Astrocyte of the hippocampus (primary cell): ENCODE measurements at regions not wholly inside any gene's neighbourhood (a gene's known extent, or its start where the extent isn't known, plus 50 kb on each side); places are given as distances from the start of the nearest gene placed in this dataset.

Experiments used
- DNase-seq: peaks from one replicate; pipeline ENCODE4 v3.0.0; 2011; ENCODE audit warnings: low read depth, low spot score

DNA sequence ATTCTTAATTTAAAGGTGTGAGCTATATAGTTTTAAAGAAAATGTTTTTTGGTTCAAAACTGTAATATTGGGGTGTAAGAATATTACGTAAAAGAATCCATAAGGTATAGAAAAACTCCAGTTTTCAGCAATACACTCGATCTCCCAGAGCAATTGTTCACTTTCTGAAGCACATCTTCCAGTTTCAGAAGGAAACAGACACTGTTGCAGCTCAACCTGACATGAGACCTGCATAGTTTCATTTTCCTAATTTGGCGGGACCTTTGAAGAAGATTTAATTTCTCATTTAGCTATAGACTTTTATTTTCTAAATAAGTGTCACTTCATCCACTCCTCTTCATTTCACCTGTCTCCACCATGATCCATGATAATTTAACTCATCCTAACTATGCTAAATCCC lies 281.5 kb downstream of the HTR1B start:
- no peak for DNase-seq

DNA sequence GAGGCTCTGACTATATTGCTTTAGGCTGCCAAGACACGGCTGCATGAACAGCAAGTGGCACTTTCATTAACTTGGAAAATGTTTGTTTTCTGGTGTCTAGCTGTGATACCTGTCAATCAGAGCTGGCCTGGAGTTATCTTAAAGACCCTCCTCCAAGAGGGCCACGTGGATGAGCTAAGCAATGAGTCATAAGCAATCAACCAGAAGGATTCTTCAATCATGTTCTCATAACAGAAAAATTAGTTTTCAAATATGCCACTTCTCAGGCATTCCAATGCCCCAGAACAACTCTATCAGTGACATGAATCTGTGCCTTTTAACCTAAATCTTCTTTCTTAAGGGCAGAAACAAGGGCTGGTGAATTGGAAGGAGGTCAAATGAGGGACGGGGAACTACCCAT lies 283.0 kb downstream of the HTR1B start:
- DNase-seq: no peak

DNA sequence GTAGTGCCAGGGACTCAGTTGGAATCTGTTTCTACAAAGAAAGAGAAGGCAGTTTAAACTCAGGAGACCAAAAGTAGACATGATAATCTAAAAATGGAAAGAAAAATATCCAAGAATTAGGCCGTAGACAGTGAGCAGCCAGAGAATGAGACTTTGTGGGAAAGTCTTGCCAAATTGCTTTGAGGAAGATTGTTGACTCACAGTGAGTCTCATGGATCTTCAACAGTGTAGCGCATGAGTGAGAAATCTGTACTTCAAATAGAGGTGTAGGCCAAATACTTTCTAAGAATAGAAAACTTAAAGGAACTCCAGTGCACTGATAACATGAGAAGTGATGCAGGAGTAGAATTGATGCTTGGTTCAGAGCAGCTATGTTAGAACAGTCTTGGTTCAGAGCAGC lies 284.5 kb downstream of the HTR1B start:
- peak; percentile 13 for DNase-seq

DNA sequence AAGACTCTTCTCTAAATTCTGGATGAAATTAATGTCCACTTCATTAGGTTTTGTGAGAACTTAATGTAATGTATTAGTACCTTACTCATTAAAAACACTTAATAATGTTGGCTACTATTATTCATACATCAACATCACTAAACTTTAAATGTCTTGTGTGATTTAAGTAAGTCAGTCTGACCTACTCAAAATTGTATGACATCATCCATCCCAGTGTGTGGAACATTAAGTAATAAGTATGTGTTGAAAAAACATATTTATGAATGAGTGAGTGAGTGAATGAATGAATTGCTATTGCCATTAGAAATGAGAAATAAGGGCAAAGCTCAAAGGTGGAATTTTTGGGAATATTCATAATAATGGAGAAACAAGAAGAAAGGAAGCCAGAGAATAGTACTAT lies 285.8 kb downstream of the HTR1B start:
- DNase-seq: no peak

DNA sequence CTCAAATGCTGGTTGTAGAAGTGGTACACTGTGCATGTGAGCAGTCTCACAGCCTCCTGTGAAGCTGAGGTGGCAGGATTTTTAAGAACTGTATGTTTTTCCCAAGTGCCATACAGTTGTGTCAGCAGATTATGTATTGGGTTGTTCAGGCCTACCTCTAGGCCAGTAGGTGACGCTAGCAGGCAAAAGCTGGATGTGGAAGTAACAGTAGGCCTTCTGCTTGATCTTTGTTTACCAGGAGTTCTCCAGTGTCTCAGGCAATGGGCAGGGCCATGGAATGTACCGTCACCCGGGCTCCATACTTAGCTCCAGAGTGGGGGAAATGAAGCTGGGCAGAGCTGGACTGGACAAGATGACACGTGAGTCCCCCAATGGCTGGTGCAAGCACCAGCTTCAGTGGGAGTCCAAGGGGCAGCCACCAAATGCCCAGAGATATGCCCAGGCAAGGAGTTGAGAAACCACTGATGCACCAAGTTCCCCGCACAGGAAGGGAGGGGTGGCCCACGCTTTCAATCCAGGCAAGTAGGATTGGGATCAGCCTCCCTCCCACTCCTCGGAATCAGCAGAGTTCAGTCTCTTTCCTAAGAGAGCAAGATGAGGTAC lies 289.7 kb downstream of the HTR1B start:
- DNase-seq: no peak

DNA sequence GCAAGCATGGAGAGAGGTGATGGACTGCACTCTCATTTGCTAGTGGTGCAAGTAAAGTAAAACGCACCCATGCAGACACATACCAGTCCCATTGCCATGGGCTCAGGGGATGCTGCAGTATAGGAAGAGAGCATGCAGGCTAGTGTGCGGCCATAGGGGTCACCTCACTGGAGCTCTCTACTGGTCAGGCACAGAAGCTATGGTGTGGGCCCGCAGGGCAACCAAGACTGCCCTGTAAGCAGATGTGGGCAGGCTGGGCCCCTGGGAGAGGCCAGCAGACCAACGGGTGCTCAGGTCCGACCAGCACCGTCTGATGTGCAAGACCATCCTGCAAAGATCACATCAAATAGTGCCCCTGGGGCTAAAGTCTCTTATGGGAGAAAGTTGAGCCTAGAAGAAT lies 290.7 kb downstream of the HTR1B start:
- DNase-seq: no peak

DNA sequence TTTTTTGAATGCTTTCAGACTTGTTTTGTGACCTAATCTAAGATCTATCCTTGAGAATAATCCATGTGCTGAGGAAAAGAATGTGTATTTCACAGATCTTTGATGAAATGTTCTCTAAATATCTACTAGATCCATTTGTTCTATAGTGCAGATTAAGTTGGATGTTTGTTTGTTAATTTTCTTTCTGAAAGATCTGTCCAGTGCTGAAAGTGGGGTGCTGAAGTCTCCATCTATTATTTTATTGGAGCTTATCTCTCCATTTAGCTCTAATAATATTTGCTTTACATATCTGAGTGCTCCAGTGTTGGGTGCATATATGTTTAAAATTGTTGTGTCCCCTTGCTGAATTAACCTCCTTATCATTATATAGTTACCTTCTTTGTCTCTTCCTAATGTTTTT lies 303.6 kb downstream of the HTR1B start:
- DNase-seq: no peak

DNA sequence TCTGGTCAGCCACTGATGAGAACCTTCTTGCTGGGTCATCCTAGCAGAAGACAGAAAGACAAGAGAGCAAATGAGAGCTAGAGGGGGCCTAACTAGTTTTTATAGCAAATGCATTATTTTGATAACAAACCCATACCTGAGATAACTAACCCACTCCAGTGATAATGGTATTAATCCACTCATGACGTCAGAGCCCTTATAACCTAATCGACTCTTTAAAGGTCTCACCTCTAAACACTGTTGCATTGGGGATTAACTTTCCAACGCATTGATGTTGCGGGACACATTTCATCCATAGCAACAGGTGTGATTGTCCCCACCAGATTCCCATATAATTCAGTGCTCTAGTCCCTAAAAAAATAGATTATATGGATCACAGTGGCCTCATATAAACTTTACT lies 312.1 kb downstream of the HTR1B start:
- DNase-seq: no peak

DNA sequence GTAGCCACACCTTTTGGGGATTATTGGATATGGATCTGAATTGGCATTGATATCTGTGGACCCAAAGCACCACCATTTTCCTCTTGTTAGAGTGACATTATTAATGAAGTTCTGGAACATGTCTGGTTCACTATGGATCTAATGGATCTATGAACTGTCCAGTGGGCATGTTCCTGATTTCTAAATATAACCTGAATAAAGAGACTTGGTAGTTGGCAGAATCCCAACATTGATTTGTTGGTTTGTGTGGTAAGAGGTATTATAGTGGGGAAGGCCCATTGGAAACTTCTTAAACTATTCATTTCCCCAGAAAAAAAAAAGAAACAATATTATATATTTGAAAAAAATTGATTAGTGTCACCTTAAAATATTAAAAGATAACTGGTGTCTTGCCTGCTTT lies 312.6 kb downstream of the HTR1B start:
- no peak for DNase-seq

DNA sequence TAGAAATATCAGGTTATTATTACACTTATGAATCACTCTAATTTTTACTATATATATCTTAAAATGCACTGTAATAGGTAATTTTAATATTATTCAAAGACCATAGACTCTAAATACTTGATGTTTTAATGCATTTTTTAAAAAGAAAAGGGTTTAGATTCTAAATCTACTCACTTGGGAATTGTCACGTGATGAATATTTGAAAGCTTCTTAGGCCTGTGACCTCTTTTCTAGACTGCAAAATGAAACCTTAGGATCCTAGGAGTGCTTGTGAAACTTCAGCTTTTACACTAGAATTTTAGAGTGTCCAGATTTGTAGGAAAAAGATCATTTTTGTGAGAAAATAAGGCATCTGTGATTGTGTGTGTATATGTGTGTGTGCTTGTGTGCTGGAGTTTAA lies 318.0 kb downstream of the HTR1B start:
- DNase-seq: no peak

DNA sequence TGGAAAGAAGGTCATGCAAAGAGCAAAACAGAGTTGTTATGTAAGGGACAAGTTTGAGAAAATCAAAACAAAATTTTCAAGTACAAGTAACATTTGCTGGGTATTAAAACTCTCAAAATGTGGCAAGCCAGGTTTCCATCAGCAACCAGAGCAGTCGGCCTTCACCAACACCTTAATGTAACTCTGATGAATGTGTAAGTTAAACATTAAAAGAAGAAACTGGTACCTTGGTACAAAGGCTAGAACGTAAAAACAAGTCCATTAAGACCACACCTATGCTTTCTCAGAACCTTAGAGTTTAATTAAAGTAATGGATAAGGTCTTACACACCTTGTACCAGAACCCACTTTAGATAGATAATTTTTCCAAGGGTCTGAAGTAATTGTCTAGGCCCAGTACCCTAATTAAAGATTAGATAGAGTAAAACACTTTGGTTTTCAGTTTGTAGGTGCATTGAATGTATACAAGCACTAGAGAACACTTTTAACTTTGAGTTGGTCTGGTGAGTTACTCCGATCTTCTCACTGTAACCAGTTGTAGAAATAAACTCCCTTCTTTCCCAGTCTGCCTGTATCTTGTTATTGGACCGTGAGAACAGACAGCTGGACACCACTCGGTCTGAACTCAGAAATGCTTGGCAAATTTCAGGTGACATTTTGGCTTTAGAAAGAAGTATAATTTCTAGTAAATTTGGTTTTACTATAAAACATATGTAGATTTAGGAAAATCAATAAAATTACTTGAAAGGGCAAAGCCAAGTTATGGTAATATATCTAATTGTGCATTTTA lies 319.4 kb downstream of the HTR1B start:
- no peak for DNase-seq

DNA sequence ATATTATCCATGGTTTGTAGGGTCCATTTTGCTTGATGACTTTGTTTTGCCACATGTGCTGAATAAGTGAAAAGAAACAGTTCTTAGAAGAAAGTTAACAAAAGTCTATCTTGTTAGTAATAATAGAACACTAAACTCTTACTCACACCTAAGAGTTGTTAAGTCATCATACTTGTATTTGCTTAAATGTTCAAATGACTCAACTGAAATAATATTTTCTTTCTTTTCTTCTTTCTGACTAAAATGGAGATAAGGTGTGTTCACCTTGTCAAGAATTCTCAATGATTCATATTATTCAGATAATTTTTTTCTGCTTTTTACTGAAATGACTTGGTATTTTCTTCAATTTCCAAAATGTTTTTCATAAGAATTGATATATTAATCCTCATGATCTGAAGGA lies 327.2 kb downstream of the HTR1B start:
- no peak for DNase-seq

DNA sequence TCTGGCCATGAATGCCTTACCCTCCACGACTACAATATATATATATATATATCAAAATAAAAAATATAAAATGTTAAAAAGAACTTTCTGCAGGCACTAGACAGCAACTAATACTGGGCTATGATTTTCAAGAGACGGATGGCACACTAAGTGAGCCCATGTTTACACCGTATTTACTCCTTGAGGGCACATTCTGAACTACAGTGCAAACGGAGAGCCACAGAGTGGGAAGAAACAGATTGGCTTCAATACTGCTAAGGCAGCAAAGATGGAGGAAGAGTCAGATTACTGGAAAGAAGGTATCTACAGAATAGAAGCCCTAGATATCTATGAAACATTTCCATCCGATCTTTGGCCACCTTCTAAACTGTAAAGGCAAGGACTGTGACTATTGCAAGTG lies 330.3 kb downstream of the HTR1B start:
- no peak for DNase-seq

DNA sequence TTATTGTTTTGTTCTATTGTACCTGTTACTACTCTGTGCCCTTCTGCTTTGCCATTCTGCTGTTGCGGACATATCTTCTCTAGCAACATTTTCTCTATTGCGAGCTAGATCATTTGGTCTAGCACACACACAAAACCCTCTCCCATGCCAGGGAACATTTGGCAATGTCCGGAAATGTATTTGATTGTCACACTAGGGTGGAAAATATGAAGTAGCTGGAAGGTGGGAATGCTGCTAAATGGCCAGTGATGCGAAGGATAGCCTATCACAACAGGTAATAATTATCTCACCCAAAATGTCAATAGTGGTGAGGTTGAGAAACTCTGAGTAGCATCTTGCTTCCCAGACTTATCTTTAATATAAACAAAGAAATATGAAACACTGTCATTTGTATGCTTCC lies 331.9 kb downstream of the HTR1B start:
- no peak for DNase-seq

DNA sequence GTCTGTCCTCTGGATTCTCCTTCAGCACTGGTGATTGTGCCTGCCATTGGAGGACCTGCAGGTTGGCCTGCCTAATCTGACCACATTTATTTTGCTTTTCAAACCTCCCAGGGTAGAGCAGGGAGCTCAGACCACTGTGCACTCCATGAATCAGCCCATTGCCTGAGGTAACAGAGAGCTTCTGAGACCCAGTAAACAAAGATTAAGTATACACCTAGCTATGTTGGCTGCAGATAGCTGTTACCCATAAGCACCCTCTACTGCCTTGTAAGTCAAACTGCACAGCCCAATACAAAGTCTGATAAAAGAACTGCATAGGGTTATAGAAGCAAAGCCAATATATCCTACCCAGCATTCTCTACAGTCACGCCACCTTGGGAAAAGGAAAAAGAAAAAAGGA lies 338.7 kb downstream of the HTR1B start:
- DNase-seq: peak; percentile 4

DNA sequence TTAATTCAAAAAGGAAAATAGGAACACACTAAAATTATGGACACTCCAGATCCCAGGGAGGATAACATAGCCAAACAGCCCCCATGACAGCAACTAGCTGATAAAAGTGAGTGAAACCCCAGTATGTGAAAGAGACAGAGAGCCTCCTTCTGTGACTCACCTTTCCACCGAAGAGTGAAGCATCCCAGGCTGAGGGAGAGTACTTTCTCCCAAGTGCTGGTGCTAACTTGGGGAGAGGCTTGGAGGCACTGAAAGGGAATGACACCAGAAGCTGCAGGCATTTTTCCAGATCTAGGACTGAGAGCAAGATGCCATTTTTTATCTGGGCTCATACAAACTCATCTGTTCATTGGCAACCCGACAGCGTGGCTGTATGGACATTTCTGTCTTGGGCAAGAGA lies 339.8 kb downstream of the HTR1B start:
- no peak for DNase-seq

DNA sequence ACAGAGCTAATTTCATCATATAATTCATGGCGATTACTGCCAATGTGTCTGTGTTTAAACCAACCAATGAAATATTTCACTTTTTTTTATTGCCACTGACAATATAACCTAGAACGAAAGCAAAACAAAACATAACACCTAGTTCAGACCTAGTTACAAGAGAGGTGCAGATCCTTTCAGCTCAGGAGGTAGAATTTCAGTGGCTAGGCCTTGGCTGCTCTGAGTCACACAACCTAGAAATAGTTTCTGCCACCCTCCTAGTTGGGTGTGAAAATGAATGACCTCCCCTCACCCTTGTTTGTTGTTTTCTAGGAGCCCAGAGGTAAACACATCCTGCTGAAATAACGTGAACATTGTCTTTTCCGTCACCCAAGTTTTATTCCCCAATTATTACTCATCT lies 356.3 kb downstream of the HTR1B start:
- DNase-seq: no peak

DNA sequence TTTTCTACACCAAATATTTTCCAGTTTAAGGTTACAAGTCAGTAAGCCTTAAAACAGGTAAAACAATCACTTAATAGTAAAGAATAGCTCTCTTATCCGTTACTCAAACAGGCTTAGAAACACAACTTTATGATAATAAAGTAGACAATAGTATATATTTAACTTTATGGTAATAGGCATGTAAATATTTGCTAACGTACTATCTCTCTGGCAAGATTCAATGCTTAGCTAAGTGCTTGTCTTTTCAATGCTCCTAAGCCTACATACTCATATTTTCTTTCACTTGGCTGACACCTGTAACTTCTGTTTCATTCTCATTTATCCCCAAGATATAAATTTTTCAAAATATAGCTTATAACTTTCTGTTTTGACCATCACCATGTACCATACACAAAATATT lies 358.2 kb downstream of the HTR1B start:
- DNase-seq: no peak

DNA sequence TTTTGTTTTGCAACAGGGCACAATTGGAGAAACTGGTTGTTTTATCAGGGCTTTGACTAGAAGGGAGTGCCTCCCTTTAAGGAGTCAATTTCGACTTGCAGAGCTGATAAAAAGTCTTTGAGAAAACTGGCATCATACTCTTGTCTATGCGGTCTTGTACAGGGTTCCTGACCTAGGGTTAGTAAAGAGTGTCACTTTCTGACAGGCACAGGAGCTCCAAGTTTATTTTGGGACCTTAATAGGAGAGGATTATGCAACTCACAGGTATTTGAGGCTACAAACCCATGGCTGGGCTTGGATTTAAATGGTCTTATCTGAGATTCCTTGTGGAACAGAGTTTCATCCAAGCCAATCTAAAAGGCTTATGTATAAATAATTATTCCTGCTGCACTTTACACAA lies 365.4 kb downstream of the HTR1B start:
- no peak for DNase-seq

DNA sequence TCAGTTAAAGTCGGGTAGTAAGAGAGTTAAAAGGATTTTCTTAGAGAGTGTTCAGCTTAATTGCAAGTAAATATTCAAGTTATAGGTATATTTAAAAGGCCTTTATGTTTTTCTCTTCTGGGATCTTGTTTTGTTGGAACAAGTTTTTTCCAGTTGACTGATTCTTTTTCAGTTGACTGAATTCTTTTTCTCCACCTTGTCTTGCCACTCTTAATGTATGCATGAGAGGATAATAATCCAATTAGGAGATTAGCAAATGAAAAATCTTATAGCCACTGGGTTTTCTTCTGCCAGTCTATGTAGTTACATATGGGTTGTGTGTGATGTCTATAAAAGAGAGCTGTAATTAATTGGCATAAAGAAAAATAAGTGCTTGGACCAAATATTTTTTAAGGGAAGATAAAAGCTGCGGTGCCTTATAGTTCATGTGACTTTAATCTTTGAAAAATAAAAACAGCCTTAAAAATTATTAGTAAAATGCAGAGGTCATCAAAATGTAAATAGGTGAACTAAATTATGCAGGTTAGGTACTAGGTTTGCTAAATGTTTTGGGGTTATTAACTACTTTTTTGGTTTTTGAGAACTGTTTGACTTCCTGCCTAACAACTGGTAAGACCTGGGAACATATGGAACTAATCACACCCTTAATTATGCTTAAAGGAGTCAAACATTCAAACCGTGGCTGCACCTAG lies 367.2 kb downstream of the HTR1B start:
- DNase-seq: no peak

DNA sequence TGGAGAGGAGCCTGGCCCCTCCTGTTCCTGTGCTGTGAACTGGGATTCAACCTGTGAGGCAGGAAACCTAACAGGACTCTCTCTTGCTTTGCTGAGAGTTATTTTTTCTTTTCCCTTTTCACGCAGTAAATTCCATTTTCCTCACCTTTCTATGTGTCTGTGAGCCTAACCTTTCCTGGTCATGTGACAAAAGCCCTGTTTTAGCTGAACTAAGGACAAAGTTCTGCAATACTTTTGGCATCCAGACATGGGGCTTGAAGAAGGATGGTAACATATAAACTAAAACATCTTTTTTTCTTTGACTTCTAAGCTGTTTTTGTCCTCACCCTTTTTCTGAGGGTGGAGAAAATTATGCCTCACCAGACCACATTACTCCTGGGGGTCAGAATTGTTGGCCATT lies 368.5 kb downstream of the HTR1B start:
- no peak for DNase-seq

DNA sequence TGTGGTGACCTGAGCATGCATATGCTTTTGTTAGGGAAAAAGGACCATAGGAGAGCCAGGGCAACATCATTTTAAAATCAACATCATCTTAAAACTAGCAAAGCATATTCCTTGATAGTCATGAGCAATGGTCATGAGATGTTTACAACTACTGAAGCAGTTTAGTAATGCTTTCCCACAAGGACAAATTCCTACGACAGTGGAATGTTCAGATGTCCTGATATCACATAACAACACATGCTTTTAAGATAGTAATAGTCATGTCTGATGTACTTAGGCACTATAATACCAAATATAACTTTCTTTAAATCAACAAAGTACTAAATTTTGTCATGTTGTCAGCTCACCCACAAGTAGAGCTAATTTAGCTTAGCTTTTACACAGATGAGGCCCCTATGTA lies 370.3 kb downstream of the HTR1B start:
- peak; percentile 2 for DNase-seq

DNA sequence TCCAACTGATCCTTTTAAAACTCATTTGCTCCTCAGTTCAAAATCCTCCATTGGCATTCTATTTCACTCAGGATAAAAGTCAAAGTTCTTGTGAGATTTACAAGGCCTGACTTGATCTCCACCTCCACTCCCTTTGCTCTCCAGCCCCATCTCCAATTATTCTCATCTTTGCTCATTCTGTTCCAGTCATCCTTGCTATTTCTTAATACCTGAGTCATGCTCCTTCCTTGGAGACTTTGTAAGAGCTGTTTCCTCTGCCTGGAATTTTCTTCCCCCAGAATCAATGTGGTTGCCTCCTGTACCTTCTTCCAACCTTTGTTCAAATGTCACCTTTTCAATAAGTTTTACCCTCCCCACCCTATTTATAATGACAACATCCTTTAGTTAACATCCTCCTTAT lies 373.5 kb downstream of the HTR1B start:
- DNase-seq: no peak
